Suprapubic skin (tissue), 4 donors: ENCODE measurements at regions not wholly inside any gene's neighbourhood (a gene's known extent, or its start where the extent isn't known, plus 50 kb on each side); places are given as distances from the start of the nearest gene placed in this dataset.

Source experiments
- DNase-seq, 2 donors: peaks; one replicate each; pipeline ENCODE4 v3.0.0-alpha.2; 2019; ENCODE audit warnings: low spot score in 2 of 2
- H3K27ac ChIP-seq: fragments of 200-600 bp; sonication (generic); one replicate; pipeline ENCODE4 v1.5.1; 2019
- H3K27me3 ChIP-seq: fragments of 200-600 bp; sonication (generic); one replicate; pipeline ENCODE4 v1.5.1; 2019
- H3K36me3 ChIP-seq: fragments of 200-600 bp; sonication (generic); one replicate; pipeline ENCODE4 v1.5.1; 2019
- H3K4me1 ChIP-seq: fragments of 200-600 bp; sonication (generic); one replicate; pipeline ENCODE4 v1.5.1; 2019
- H3K4me3 ChIP-seq: fragments of 200-600 bp; sonication (generic); one replicate; pipeline ENCODE4 v1.5.1; 2019; ENCODE audit warnings: mild to moderate bottlenecking
- H3K9me3 ChIP-seq: fragments of 200-600 bp; sonication (generic); one replicate; pipeline ENCODE4 v1.5.1; 2019
- EP300 ChIP-seq: sonication (generic); formaldehyde crosslinking; IDR thresholded peaks from one replicate; pipeline ENCODE4 v1.6.1; 2017; ENCODE audit warnings: antibody characterized with exemption
- POLR2A ChIP-seq, 2 donors: fragments of 450-650 bp; IDR thresholded peaks; one replicate each; pipeline ENCODE4 v1.6.1; 2017; ENCODE audit warnings: antibody characterized with exemption in 2 of 2, mild to moderate bottlenecking in 2 of 2, moderate library complexity in 2 of 2
- POLR2AphosphoS5 ChIP-seq, 3 donors: sonication (generic); formaldehyde crosslinking; IDR thresholded peaks; one replicate each; pipeline ENCODE4 v1.6.1; 2017; ENCODE audit warnings: antibody characterized with exemption in 3 of 3
- WGBS: methylation state at CpG from one replicate; pipeline ENCODE4 v1.1.5; 2018; 5-methylcytosine and 5-hydroxymethylcytosine counted together
- TF ChIP-seq, protein P1 (sequence below), 2 donors: fragments of 200-600 bp in 1 of 2; fragments of 450-650 bp in 1 of 2; sonication (generic) in 1 of 2; IDR thresholded peaks; one replicate each; pipeline ENCODE4 v1.5.1; 2016 to 2019; ENCODE audit warnings: antibody characterized with exemption in 2 of 2, mild to moderate bottlenecking in 1 of 2, moderate library complexity in 1 of 2

DNA sequence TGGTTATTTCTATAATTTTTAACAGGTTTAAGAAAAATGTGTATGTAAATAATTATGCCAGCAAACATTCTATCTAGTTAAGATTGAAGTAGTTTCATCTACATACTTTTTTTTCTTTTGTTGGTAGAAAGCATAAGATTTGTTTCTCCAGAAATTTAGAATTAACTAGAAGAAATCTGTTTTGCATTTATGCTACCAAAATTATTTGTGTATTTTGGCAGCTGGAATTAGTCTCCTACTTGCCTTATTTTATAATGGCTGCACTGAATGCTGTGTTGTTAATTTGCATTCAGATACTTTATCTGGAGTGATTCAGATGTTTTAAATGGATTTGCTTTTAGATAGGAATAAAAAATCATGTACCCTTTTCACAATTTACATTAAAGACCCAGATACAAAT, 100.2 kb upstream of the NAALADL2 start:
- TF ChIP-seq POLR2AphosphoS5 (IDR thresholded peaks at IDR 0.05) (no peak), EP300 (no peak), POLR2A (IDR thresholded peaks at IDR 0.05) (no peak)
- TF ChIP-seq, protein P1, sequence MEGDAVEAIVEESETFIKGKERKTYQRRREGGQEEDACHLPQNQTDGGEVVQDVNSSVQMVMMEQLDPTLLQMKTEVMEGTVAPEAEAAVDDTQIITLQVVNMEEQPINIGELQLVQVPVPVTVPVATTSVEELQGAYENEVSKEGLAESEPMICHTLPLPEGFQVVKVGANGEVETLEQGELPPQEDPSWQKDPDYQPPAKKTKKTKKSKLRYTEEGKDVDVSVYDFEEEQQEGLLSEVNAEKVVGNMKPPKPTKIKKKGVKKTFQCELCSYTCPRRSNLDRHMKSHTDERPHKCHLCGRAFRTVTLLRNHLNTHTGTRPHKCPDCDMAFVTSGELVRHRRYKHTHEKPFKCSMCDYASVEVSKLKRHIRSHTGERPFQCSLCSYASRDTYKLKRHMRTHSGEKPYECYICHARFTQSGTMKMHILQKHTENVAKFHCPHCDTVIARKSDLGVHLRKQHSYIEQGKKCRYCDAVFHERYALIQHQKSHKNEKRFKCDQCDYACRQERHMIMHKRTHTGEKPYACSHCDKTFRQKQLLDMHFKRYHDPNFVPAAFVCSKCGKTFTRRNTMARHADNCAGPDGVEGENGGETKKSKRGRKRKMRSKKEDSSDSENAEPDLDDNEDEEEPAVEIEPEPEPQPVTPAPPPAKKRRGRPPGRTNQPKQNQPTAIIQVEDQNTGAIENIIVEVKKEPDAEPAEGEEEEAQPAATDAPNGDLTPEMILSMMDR (IDR thresholded peaks at IDR 0.05): no peak
- H3K9me3 ChIP-seq: no peaks in the 10 kb centered on the region
- no peak for DNase-seq
- H3K4me3 ChIP-seq: no peak overlapping the region
- no peaks in the 10 kb centered on the region for H3K4me1 ChIP-seq
- no peak overlapping the region for H3K27ac ChIP-seq
- H3K36me3 ChIP-seq: no peaks in the 10 kb centered on the region
- H3K27me3 ChIP-seq: no peaks in the 10 kb centered on the region

DNA sequence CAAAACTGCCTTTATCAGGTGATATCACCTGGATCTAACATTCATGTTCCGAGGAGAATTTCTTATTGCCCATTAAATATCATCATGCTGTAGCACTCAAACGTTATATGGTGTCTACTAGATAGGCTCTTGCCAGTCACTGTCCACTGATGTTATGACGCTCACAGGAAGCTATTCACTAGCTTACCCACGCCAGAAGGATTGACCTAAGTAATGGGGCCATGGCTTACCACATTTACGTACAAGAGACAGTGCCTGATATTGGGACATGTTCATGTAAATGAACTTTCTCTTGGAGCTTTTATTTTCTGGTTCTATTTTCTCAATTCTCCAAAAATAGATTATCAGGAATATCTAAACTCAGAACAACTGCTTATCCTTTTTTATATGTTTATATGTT, 91.7 kb upstream of the NAALADL2 start:
- Histone ChIP-seq H3K9me3 (no peaks in the 10 kb centered on the region), H3K4me1 (no peaks in the 10 kb centered on the region), H3K36me3 (no peaks in the 10 kb centered on the region), H3K27ac (no peak overlapping the region), H3K27me3 (no peaks in the 10 kb centered on the region), H3K4me3 (no peak overlapping the region)
- no peak for TF ChIP-seq EP300
- TF ChIP-seq, protein P1 (IDR thresholded peaks at IDR 0.05): no peak
- no peak for TF ChIP-seq POLR2A (IDR thresholded peaks at IDR 0.05)
- no peak for TF ChIP-seq POLR2AphosphoS5 (IDR thresholded peaks at IDR 0.05)
- 85% methylated on average over 5 of the region's 5 CpGs for WGBS
- DNase-seq: no peak

DNA sequence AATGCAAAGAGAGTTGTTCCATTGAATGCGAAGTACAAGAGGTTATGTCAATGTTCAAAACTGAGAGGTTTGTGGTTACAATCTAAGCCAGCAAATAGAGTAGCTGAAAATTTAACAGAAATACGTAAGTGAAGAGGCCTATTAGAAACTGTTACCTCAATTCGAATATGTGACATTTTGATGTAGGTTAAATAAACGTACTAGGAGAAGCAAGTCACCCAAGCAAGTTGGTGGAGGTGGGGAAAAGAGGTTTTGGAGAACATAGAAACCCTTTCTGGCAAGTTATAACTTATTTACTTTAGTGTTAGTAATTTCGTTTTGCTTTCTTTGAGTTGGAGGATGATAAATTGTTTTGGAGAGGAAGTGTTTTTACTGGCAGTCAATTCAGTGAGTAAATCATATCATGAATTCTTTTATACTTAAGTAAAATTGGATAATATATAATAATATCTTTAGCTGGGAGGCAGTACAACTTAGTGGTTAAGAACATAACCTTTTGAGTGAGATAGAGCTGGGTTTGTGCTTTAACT, 91.2 kb upstream of the NAALADL2 start:
- Histone ChIP-seq H3K27me3 (no peaks in the 10 kb centered on the region), H3K9me3 (no peaks in the 10 kb centered on the region), H3K27ac (no peak overlapping the region), H3K36me3 (no peaks in the 10 kb centered on the region), H3K4me1 (no peaks in the 10 kb centered on the region), H3K4me3 (no peak overlapping the region)
- no peak for TF ChIP-seq EP300
- TF ChIP-seq POLR2A (IDR thresholded peaks at IDR 0.05): no peak
- TF ChIP-seq, protein P1 (IDR thresholded peaks at IDR 0.05): no peak
- no peak for DNase-seq
- 47% methylated on average over 5 of the region's 5 CpGs for WGBS

DNA sequence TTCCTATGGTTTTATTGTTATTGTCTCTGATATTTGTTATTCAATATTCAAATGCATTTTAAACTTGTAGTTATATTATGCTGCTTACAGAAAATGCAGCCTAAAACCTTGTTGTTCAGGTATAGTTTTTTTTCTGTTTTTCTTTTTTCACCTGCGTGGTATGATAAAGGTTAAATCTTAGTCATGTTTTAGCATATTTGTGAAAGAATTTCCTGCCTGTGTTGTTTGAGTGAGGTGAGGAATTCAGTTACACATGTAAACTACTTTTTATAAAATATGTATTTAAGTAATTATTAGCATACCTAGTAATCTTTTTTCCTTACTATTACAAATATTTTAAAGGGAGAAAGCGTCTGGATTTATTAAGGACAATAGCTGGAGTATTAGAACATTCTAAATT, 90.0 kb upstream of the NAALADL2 start:
- no peak overlapping the region for H3K27ac ChIP-seq
- H3K36me3 ChIP-seq: no peaks in the 10 kb centered on the region
- no peaks in the 10 kb centered on the region for H3K4me1 ChIP-seq
- TF ChIP-seq POLR2AphosphoS5 (IDR thresholded peaks at IDR 0.05) (no peak), POLR2A (IDR thresholded peaks at IDR 0.05) (no peak), EP300 (no peak)
- TF ChIP-seq, protein P1 (IDR thresholded peaks at IDR 0.05): no peak
- no peaks in the 10 kb centered on the region for H3K27me3 ChIP-seq
- H3K9me3 ChIP-seq: no peaks in the 10 kb centered on the region
- DNase-seq: no peak
- 92% methylated on average over 2 of the region's 2 CpGs for WGBS
- no peak overlapping the region for H3K4me3 ChIP-seq

DNA sequence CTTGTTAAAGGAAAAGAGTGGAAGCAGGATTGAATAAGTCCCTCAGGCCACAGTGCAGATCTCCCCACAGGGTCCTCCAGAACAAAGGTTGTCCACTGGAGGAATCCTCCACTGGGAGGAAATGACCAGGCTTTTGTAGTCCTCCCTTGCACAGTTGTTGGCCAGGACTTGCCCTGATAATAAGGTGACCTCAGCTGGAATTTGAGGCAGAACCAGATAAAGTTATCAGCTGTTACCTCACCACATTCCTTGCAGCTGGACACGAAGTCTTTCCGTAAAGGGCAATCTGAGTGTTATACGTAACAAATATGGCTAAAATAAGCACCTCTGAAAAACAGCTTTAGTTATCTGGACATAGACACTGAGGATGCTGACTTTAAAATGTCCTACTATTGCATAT, 83.5 kb upstream of the NAALADL2 start:
- DNase-seq: no peak
- Histone ChIP-seq H3K4me1 (no peaks in the 10 kb centered on the region), H3K9me3 (no peaks in the 10 kb centered on the region), H3K27me3 (no peaks in the 10 kb centered on the region), H3K4me3 (no peak overlapping the region), H3K27ac (no peak overlapping the region), H3K36me3 (no peaks in the 10 kb centered on the region)
- 89% methylated on average over 3 of the region's 3 CpGs for WGBS
- TF ChIP-seq, protein P1 (IDR thresholded peaks at IDR 0.05): no peak
- no peak for TF ChIP-seq POLR2AphosphoS5 (IDR thresholded peaks at IDR 0.05)
- TF ChIP-seq POLR2A (IDR thresholded peaks at IDR 0.05): no peak
- no peak for TF ChIP-seq EP300
